NCI-H526 treated with DMSO at 0.1 percent for 48 hours (cell line): ENCODE measurements at regions not wholly inside any gene's neighbourhood (a gene's known extent, or its start where the extent isn't known, plus 50 kb on each side); places are given as distances from the start of the nearest gene placed in this dataset.
A peak's percentile ranks its signal among the peaks of the same experiment; 100 is the strongest.
"Not testable (repeated sequence)": the region's sequence is repeated elsewhere in the genome, so short reads cannot be mapped to it uniquely, and the experiment has no call there.

Experiments
- DNase-seq: peaks from one replicate; lab custom pipeline; 2025; lab: John Stamatoyannopoulos, UW

- no peak for DNase-seq
Measured at GRCh38 chr5:28402590-28403301, 1364.4 kb upstream of the CDH9 start.

- DNase-seq, result peak; percentile 21
Measured at GRCh38 chr5:28400076-28400475, 1361.7 kb upstream of the CDH9 start.

DNA sequence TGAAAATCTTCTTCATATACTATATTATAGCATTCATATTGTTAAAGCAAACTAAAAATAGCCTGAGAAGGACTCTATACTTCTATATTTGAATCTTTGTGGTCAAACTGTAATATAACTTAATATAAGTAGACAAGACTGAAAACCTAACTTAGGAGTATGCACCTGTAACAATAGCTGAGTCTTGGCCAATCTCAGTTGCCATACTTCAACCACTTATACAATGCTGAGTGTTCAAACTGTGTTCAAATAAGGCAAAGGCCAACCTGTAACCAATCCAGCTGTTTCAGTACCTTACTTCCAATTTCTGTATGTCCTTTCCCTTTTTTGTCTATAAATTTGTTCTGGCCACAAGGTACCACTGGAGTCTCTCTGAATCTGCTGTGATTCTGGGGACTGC, 1360.8 kb upstream of the CDH9 start:
- no peak for DNase-seq

GRCh38 chr5:28398185-28398584, 1359.8 kb upstream of the CDH9 start:
- no peak for DNase-seq

- DNase-seq, result no peak
Measured at GRCh38 chr5:28397502-28397941, 1359.1 kb upstream of the CDH9 start.

DNA sequence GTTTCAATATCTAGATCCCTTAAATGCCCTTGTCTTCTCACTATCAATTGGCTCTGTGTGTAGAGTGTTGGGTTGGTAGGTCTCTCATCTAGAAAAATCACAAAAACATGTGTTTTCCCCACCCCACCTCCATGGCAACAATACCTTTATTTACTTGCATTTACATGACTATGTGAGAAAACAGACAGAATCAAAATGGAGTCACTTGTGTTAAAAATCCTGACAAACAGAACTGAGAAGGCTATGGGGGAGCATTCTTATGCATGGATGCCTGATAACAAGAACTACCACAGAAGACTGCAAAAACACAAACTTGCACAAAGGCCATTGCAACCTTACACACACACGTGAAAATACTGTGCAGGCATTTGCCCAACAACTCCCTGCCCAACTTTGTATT, 1352.9 kb upstream of the CDH9 start:
- DNase-seq, result no peak

GRCh38 chr5:28390341-28390740, 1352.0 kb upstream of the CDH9 start:
- no peak for DNase-seq

- DNase-seq, result not testable (repeated sequence)
Measured at GRCh38 chr5:28389727-28390126, 1351.3 kb upstream of the CDH9 start.

DNA sequence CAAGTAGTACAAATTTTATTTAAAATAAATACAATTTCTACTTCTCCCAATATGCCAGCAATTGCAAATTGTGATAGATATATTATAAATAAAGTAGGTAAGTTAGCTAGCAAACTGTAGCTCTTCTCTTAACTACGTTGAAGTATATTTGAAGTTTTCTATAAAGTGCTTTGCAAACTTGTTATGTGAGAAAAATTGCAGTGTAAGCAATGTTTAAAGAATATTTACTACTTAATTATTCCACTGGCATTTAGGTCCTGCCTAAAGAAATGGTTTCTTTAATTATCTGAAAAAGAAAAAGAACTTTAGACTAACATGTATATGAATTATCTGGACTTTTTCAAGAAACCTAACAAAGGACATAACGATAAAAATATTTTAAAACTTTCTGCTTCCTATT, 1350.0 kb upstream of the CDH9 start:
- DNase-seq, result no peak

DNA sequence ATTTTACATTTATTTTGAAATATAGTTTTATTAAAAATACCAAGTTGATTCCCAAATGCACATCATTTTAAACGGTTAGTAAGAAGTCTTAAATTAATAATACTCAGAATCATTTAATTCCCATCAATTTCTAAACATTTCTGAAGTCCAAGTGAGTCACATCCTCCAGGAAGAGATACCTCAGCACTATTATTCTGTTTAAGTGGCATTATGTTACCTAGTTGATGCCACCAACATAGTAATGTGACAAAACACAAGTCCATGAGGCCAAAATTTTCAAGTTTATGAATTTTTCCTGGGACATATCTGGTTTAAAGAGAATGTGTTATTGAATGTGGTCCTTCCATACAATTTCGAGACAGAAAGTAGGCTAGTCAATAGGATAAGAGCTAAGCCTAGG, 1348.3 kb upstream of the CDH9 start:
- no peak for DNase-seq

DNA sequence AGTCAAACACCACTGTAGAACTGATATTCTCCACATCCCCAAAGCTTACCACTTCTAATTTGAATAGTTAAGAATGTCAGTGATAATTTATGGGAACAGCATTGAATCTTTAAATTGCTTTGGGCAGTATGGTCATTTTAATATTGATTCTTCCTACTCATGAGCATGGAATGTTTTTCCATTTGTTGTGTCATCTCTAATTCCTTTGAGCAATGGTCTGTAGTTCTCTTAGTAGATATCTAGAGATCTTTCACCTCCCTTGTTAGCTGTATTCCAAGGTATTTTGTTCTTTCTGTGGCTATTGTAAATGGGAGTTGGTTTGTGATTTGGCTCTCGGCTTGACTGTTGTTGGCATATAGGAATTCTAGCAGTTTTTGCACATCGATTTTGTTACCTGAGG, 1341.8 kb upstream of the CDH9 start:
- no peak for DNase-seq

GRCh38 chr5:28374492-28374967, 1336.1 kb upstream of the CDH9 start:
- no peak for DNase-seq

- no peak for DNase-seq
Measured at GRCh38 chr5:28370896-28371295, 1332.5 kb upstream of the CDH9 start.

- no peak for DNase-seq
Measured at GRCh38 chr5:28369418-28369817, 1331.0 kb upstream of the CDH9 start.

- DNase-seq, result no peak
Measured at GRCh38 chr5:28355831-28356230, 1317.4 kb upstream of the CDH9 start.

GRCh38 chr5:28346696-28347095, 1308.3 kb upstream of the CDH9 start:
- DNase-seq, result no peak

DNA sequence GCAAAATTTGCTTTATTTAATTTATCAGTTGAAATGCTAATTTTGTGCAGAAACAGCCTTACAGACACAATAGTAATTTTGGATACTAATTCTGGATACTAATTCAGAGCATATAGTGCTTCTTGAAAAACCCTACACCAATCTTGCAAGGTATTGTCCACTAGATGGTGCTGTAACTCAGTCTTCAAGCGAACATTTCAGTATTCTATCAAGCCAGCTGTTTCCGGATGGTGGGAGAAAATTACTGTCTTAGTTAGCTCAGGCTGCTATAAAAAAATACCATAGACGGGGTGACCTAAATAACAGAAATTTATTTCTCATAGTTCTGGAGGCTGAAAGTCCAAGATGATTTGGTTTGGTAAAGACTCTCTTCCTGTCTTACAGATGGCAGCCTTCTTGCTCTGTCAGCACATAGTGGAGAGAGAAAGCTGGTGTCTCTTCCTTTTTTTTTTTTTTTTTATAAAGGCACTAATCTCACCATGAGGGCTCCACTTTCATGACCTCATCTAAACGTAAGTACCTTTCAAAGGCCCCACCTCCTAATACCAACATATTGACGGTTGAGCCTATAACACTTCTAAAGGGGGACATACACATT, 1306.5 kb upstream of the CDH9 start:
- no peak for DNase-seq

DNA sequence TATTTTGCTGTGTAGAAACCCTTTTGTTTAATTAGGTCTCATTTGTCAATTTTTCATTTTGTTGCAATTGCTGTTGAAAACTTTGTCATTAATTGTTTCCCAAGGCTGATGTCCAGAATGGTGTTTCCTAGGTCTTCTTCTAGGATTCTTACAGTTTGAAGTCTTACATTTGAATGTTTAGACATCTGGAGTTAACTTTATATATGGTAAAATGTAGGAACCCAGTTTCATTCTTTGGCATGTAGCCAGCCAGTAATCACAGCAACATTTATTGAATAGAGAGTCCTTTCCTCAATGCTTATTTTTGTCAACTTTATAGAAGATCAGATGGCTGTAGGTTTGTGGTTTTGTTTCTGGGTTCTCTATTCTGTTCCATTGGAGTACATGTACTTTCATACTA, 1290.8 kb upstream of the CDH9 start:
- no peak for DNase-seq

DNA sequence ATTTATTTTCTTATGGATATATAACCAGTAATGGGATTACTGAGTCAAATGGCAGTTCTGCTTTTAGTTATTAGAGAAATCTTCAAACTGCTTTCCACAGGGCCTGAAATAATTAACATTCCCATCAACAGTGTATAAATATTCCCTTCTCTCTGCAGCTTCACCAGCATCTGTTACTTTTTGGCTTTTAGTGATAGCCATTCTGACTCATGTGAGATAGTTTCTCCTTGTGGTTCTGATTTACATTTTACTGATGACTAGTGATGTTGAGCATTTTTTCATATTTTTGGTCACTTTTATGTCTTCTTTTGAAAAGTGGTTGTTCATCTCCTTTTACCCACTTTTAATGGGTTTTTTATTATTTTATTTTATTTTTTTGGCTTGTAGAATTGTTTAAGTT, 1290.3 kb upstream of the CDH9 start:
- DNase-seq, result no peak

- no peak for DNase-seq
Measured at GRCh38 chr5:28324174-28324573, 1285.8 kb upstream of the CDH9 start.

GRCh38 chr5:28313953-28314352, 1275.6 kb upstream of the CDH9 start:
- DNase-seq, result no peak

DNA sequence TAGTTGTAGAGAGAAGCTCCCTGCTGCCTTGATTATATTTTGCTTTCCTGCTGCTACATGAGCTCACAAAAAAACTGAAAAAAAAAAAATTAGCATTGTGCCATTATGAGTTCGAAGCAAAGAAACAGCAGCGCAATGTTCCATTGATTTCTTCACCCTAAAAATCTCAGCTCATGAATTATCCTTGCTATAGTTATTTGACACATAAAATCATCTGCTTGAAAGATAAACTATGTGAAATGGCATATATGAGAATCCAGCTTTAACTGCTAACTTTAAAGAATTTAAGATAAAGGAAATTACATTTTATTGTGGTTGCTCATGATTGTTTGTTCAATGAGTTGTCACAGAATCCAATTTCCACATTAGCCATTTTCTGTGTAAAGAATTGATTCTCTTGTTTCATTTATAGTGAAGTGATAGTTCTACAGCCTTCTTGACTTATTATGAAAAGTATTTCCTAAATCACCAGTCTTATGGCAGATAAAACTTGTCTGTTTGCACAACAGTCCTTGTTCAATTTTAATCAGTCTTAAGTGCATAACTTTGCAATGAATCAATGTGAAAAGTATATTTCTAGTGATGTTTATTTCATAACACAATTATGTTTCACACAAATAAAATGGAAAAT, 1275.0 kb upstream of the CDH9 start:
- peak; percentile 2 for DNase-seq

DNA sequence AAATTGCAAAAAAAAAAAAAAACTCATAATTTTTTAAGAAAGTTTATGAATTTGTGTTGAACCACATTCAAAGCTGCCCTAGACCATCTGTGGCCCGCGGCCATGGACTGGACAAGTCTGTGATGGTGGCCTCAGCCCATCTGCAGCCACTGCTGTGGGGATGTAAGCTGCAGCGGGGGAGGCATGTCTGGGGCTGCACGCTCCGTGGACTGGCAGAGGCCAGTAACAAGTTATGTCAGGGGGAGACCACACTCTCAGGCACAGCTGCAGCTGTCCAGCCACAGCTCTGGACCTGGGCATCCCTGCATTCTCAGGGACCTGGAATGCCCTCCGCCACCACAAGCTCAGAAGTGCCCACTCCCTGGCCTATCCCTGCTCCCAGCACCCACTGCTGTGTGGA, 1272.3 kb upstream of the CDH9 start:
- DNase-seq, result no peak
